Kasumi-1 (cell line): ENCODE measurements at regions not wholly inside any gene's neighbourhood (a gene's known extent, or its start where the extent isn't known, plus 50 kb on each side); places are given as distances from the start of the nearest gene placed in this dataset.
"Not testable (repeated sequence)": the region's sequence is repeated elsewhere in the genome, so short reads cannot be mapped to it uniquely, and the experiment has no call there.

Experiments
- DNase-seq, 2 experiments: peaks; one replicate each; lab custom pipeline; 2025; lab: John Stamatoyannopoulos, UW

DNA sequence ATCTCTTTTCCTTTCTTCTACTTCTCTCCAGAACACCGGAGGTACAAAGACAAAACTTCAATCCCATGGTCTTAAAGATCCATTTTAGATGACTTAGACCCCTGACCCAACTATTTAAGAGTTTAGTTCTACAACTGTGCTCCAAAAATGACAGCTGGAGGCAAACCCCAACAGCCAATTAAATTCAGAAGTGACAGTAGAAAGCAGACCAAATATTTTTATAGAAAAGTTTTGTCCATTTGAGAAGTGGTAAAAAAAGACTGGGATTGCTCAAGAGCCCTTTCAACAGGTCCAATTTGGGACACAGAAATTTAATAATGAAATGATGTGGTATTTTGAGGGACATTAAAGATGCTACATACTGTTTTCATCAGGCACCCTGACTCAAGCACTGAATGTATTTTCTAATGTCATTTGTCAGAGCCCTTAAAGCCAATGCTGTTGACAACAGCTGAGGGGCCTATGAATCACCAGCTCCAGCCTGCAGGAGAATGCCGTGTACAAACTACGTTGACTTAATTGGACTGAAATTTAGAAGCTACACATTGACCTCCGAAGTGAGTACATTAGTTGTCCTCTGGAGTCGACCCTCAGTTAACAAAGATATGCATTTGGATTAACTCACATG lies 147.5 kb upstream of the PIK3R1 start:
- DNase-seq, result no peak

DNA sequence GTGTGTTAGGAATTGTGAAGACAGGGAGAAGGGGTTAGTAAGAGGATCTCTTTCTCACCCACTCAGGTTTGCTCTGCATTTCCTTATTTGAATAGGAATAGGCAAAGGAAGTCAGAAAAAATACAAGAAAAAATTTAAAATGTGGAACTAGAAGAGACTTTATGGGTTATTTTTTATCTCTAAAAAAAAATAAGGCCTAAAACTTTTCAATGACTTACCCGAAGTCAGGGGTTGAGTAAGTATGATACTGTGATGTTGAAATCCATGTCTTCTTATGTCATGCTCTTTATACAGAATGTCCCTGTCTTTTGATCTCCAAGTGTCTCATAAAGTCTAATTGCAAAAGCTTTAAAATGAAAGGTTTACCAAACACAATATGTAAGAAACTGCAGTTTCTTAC lies 148.3 kb upstream of the PIK3R1 start:
- no peak for DNase-seq

DNA sequence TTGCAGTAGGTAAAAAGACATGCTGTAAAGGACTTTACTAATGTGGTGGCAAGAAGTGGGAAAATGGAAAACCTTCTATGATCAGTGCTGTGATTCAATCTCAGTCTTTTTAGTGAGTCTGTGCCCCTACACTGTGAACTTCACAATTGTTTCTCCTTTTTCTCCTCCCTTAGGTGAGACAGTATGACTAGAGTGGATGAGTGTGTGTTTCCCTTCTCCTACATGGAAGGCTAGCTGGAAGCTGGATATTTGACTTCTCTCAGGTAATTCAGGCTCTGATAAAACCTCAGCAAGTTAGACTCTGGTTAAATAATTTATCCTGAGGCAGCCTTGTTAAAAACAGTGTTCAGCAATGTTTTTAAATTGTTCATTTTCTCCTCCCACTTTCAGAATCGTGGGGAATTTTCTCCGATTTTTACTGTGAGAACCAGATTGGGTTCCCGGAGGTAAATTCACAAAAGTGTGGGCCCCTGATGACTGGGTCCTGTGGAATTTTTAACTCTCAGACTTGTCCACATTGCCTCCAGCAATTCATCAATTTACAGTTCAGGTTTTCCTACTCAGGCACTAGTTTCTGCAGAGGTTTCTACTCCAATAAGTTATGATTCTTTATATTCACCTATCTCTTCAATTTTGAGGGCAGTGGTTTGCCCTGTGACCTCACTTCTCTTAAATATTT lies 149.1 kb upstream of the PIK3R1 start:
- no peak for DNase-seq

DNA sequence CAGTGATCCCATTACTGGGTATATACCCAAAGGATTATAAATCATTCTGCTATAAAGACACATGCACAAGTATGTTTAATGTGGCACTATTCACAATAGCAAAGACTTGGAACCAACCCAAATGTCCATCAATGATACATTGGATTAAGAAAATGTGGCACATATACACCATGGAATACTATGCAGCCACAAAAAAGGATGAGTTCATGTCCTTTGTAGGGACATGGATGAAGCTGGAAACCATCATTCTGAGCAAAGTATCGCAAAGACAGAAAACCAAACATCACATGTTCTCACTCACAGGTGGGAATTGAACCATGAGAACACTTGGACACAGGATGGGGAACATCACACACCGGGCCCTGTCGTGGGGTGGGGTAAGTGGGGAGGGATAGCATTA lies 150.2 kb upstream of the PIK3R1 start:
- not testable (repeated sequence) for DNase-seq

DNA sequence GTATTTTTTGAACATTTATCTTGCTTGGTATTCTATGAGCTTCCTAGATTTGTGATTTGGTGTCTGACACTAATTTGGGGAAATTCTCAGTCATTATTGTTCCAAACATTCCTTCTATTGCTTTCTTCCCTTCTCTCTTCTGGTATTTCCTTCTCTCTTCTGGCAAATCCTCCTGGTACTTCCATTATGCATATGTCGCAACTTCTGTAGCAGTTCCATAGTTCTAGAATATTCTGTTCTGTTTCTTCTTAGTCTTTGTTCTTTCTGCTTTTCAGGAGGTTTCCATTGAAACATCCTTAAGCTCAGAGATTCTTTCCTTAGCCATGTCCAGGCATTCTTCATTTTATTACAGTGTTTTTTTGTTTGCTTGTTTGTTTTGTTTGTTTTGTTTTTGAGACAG lies 155.2 kb upstream of the PIK3R1 start:
- DNase-seq, result no peak

DNA sequence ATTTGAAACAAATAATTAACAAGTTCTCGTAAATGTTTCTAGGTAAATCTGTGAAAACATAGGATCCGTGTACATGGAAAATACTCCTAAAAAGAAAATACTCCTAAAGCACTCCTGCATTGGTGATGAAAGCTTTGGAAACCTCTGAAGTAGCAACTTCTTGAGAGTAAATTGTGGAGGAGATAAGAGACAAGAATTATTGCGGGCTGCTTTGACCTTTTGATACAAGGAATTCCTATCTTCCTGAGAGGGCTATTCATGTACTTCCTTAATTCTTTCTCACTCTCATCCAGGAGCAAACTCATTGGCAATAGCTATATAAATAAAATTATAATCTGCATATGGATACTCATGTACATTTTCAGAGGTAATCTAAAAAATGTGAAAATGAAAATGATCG lies 158.4 kb upstream of the PIK3R1 start:
- DNase-seq, result no peak

DNA sequence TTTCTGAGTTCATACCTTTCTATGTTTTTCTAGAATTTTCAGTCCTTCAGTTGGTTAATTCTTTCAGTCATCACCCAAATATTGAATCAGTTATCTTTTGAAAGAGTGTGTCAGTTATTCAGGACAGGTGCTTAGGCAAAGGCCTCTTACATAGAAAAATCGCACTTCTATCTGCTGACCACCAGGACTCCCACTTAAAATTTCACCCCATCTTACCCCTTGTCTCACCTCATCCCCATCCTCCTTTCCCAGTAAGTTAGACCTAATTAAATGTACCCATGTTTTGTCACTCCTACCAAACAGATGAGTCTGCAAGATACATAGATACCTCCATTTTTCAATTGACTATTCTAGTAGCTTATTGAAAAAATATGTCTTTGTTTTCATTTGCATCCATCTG lies 159.9 kb upstream of the PIK3R1 start:
- DNase-seq, result peak in 1 of 2 experiments; percentile 10

DNA sequence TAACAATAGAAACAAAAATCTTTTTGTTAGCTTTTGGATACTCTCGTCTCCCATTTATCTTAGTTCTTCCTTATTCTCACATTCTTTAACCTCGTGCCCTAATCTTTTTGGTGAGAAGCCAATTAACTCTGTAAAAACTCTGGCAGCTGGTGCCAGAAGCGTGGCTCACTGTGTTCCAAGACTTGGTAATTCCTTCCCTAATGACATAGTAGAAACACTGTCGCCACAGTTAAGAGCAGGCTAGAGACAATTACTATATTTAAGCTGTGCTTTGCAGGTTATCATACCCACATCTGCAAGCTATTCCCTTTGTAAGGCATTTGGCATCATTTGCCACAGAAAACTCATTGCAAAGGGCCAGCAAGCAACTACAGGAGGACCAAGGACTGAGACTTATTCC lies 160.9 kb upstream of the PIK3R1 start:
- DNase-seq, result no peak

DNA sequence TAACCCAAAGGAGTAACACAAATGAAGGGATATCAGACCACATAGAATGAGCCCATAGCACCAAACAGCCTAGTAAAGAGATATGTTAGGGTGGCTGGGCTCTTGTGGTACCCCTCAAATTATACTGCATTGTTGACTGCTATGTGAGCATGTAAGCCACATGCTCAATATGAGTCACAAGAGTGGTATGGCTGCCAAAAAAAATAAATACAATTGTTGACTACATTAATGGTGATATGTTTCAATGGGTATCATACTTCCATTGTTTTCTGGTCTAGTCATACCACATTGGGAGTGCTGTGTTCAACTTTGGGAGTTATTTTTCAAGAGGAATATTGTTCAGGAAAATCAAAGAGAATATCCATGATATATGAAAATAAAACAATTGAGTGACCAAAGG lies 162.4 kb upstream of the PIK3R1 start:
- DNase-seq, result no peak

DNA sequence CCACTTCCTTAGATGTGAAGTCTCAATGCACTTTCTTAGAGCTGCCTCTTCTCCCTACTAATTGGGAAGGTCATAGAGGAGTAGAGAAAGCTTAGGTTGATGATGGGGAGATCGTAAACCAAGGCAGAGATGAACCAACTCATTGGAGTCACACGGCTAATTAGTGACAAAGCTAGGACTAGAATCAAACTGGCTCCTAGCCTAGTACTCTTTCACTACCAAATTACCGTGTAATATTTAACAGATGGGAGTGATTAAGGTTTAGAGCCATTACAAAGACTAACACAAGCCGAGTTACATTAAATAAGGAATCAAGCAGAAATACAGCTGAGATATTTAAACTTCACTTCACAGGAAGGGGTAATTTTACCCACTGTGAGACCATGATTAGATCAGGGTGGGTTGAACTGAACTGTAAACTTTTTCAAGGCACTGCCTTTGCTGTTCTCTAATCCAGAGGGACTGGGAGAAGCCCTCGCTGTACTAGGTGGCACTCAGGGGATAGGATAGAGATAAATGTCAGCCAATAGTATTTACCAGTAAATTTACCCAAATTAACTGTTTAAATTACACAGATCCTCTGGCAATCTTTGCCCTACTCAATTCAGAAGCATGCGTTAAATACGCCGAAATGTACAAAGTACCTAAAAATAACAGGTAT lies 166.4 kb upstream of the PIK3R1 start:
- DNase-seq, result no peak

DNA sequence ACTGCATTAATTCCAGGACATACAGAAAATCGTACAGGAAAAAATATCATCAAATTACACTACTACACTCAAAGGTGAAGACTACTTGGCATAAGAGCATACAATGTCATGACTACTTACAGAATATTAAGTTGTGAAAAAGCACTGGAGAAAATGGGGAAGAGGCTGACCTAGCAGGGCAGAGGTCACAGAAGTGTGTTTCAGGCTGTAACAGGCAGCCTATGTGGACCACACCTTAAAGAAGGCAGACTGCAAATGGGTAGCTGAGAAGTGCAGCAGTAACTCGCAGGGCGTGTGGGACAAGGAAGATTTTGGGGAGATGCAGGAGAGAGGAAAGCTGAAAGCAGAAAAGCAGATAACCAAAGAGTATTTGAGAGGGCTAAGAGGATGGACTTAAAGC lies 167.0 kb upstream of the PIK3R1 start:
- DNase-seq, result no peak

DNA sequence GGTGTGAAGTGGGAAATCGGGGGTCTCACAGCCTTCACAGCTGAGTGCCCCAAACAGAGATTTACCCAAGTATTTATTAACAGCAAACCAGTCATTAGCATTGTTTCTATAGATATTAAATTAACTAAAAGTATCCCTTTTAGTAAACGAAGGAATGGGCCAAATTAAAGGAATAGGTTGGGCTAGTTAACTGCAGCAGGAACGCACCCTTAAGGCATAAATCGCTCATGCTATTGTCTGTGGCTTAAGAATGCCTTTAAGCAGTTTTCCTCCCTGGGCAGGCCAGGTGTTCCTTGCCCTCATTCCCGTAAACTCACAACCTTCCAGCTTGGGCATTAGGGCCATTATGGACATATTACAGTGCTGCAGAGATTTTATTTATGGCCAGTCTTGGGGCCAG lies 167.5 kb upstream of the PIK3R1 start:
- not testable (repeated sequence) for DNase-seq

DNA sequence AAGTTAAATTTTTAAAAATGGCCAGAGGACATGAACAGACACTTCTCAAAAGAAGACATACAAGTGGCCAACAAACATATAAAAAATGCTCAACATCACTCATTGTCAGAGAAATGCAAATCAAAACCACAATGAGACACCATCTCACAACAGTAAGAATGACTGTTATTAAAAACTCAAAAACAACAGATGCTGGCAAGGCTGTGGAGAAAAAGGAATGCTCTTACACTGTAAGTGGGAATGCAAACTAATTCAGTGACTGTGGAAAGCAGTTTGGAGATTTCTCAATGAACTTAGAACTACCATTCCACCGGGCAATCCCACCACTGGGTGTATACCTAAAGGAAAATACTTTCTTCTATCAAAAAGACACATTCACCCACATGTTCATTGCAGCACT lies 168.5 kb upstream of the PIK3R1 start:
- no peak for DNase-seq

DNA sequence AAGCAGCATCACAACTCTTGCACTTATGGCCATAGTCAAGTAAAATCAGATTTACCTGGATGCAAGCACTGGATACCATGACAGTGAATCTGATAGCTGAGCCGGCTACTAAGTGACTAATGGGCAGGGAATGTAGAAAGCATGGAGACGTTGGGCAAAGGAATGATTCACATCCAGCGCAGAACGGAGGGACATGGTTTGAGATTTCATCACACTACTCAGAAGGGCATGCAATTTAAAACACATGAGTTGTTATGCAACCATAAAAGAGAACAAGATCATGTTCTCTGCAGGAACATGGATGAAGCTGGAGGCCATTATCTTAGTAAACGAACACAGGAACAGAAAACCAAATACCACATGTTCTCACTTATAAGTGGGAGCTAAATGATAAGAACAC lies 169.1 kb upstream of the PIK3R1 start:
- no peak for DNase-seq

DNA sequence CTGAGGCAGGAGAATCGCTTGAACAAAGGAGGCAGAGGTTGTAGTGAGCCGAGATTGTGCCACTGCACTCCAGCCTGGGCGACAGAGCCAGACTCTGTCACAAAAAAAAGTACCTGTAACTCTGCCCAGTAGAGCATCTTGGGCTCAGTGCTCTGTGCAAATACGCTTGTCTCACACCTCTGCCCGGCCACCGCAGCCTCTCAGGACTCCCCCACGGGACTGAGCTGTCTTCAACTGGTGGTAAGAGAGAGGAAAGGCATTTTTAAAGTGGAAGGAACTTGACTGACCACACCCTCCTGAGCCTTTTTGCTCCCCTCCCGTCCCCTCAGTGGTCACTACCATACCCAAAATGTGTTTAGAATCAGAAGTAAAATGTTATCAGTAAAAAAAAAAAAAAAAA lies 174.3 kb upstream of the PIK3R1 start:
- no peak for DNase-seq

DNA sequence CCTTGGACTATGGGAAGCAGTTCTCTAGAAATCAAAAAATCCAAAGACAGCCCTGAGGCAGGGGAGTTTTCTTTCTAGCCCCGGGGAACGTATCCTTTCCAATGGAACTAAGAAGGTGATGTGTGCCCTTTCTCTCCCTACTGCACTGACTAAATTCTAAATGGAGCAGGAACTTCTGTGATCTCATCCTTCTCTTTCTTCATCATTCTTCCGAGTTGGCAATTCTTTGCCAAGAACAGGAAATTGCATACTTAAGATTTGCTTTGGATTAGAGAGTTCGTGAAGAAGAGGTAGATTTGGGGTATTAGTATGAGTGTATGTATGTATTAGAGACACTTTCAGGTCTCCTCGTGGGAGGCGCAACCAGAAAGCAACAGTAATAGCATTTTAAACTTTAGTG lies 178.0 kb upstream of the PIK3R1 start:
- DNase-seq, result no peak

DNA sequence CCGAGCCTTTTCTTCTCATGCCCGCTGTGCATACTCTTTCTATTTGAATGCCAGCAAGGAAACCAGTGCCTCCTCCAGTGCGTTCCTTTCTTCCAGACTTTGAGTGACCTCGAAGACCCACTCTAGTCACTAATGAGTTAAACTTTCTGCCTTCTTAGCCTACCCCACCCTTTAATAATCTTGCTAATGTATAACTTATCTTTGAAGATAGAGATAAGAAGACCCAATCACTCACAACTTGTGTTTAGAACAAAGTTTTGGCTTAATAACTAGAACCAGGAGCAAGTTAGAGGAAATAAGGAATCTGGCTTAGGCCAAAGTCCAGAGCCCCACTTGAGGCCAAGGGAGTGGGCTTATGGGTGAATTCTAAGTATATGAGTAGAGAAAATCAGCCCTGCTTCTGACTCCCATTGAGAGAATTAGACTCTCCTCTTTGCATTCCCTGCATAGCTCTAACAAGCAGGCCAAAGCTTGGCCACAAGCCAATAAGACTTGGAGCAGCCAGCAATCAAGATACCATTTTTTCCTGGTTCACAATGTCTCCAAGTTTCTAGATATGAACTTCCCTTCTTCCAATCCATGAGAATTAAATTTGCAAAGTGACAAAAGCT lies 181.5 kb upstream of the PIK3R1 start:
- no peak for DNase-seq

DNA sequence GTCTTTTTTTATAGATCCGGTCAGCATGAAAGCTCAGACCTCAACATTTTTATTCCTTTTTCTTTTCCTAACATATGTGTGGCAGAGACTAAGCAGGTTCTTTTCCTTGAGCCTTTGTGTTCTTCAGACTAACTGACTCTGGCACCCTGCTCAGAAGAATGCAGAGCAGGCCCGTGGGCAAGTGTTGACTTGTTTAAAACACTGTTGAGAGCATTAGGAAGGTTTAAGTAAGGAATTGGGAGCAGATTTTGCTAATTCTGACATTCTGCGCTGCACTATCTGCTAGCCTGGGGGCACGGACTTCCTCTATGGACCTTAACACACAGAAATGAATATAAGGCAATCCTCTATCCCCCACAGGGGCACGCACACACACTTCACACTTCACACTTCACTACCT lies 182.5 kb upstream of the PIK3R1 start:
- no peak for DNase-seq

DNA sequence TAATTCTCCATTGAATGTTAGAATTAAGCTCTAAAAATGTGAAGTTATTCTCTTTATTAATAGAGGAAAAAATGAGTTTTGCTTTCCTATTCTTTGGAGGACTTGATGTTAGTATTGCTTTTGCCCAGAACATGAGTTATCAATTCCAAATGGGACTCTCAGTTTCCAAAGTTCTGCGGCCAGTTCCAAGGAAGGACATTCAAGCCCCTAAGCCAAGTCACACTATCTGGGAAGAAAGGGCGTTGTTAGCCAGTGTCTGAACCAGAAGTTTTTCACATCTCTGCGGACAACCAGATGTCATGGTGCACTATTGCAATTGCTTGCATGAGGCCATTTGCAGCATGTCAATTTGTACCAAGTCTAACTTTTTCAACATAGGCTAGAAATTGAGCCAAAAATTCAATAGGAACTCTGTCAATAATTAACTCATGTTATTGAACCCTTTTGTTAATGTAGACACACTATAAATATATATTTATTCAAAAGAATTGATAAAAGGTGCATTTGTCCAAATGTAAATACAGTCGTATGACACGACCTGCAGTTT lies 183.3 kb upstream of the PIK3R1 start:
- no peak for DNase-seq

DNA sequence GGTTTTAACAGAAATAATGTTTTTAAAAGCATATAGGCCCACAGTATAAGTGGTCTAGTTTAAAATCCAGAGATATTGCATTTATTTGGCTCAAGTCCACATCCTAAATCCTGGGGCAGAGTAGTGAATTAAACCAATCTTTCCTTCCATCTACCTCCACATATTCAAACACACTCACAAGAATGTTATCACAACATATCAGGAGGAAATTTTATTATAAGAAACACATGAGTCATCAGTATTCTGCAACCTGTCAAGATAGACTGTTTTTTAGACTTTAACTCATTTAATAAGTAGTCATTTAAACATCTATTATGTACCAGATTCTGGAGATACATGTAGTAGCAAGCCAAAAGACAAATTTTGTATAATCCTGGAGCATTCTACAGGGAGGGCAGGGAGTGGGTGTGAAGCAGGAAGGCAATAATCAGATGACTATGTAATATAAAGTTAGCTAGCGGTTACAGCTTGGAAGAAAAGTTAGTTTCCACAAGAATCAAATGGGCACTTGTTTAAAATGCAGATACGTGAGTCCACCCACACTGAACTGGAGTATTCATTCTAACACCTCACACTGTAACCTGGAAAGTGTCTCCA lies 187.3 kb upstream of the PIK3R1 start:
- no peak for DNase-seq

DNA sequence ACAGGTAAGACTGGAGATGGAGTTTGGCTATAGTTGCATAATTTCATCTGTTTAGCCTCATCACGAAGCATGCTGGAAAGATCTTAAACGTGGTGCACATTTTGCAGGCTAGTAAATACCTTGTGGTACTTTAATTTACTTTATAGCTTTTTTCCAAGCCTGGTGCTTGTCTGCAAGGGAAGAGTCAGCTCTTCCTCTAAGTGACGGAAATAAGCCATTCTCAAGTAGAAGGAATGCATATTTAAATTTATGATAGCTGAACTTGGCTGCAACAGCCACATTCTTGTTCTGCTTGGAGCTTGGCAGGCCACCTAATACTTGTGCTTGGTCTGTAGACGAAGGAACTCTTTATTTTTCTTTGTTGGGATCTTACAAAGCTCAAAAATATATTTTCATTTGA lies 188.0 kb upstream of the PIK3R1 start:
- DNase-seq, result no peak

DNA sequence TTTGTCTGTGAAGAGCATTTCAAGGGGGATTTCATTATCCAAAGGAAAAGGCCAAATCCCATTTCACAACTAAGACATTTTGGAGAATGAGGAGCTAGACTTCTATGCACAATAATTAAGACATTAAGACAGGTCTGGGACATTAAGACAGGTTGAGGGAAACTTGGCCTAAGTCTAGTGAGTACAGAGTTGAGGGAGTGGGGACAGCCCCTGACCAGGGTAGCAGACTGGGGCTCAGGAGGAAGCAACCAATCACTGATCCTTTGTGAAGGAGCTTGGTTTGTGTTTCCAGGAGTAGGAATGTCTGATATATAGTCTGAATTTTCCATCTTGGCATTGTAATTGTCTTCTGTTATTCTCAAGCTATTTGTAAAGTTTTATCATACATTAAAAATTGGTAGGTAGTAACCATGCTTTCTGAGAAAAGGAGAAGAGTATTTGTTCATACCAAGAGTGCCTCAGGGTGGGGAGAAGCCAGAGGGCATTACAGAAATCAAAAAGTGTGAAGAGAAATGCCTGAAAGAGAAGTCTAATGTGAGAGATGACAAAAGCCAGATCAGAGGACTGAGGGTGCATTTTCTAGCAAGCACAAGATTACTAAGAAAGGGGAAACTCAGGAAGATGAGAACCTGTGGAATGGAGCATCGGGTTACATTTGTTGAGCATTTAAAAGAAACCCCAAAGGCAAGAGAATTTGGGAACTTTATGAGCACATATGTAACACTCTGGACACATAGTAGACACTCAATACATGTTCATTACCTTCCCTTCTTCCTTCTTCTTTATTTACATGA lies 189.3 kb upstream of the PIK3R1 start:
- no peak for DNase-seq
